ENCODE measurements at regions not wholly inside any gene's neighbourhood (a gene's known extent, or its start where the extent isn't known, plus 50 kb on each side); places are given as distances from the start of the nearest gene placed in this dataset.
"Not testable (repeated sequence)": the region's sequence is repeated elsewhere in the genome, so short reads cannot be mapped to it uniquely, and the experiment has no call there.

- no peak for DNase-seq
Observed at GRCh38 chr9:73053543-73053942, 98.1 kb upstream of the ANXA1 start.

GRCh38 chr9:73050887-73051550, 98.2 kb upstream of the ALDH1A1 start:
- DNase-seq, result no peak

GRCh38 chr9:73050065-73050816, 97.4 kb upstream of the ALDH1A1 start:
- DNase-seq, result no peak

- DNase-seq, result no peak
Observed at GRCh38 chr9:73049280-73049679, 96.4 kb upstream of the ALDH1A1 start.

GRCh38 chr9:73046769-73047168, 93.9 kb upstream of the ALDH1A1 start:
- DNase-seq, result no peak

GRCh38 chr9:73044776-73045175, 91.9 kb upstream of the ALDH1A1 start:
- not testable (repeated sequence) for DNase-seq

- no peak for DNase-seq
Observed at GRCh38 chr9:73042155-73042554, 89.3 kb upstream of the ALDH1A1 start.

- DNase-seq, result no peak
Observed at GRCh38 chr9:73039271-73040263, 86.7 kb upstream of the ALDH1A1 start.

- no peak for DNase-seq
Observed at GRCh38 chr9:73038613-73039012, 85.8 kb upstream of the ALDH1A1 start.

GRCh38 chr9:73038089-73038509, 85.2 kb upstream of the ALDH1A1 start:
- DNase-seq, result no peak

GRCh38 chr9:73037613-73038012, 84.8 kb upstream of the ALDH1A1 start:
- DNase-seq, result no peak

GRCh38 chr9:73034962-73035361, 82.1 kb upstream of the ALDH1A1 start:
- no peak for DNase-seq

- no peak for DNase-seq
Observed at GRCh38 chr9:73031350-73031749, 78.5 kb upstream of the ALDH1A1 start.

GRCh38 chr9:73030370-73031030, 77.6 kb upstream of the ALDH1A1 start:
- DNase-seq, result no peak

- no peak for DNase-seq
Observed at GRCh38 chr9:73029346-73029745, 76.5 kb upstream of the ALDH1A1 start.

GRCh38 chr9:73026375-73026774, 73.5 kb upstream of the ALDH1A1 start:
- DNase-seq, result no peak

GRCh38 chr9:73024601-73025034, 71.8 kb upstream of the ALDH1A1 start:
- no peak for DNase-seq

GRCh38 chr9:73023025-73023541, 70.2 kb upstream of the ALDH1A1 start:
- DNase-seq, result no peak

GRCh38 chr9:73022353-73022752, 69.5 kb upstream of the ALDH1A1 start:
- DNase-seq, result no peak

- DNase-seq, result no peak
Observed at GRCh38 chr9:73020877-73021276, 68.0 kb upstream of the ALDH1A1 start.

GRCh38 chr9:73014011-73014410, 61.2 kb upstream of the ALDH1A1 start:
- DNase-seq, result no peak

- DNase-seq, result no peak
Observed at GRCh38 chr9:73011956-73012355, 59.1 kb upstream of the ALDH1A1 start.

All from AML-193 (cell line).